SK-N-SH (cell line): ENCODE measurements at regions not wholly inside any gene's neighbourhood (a gene's known extent, or its start where the extent isn't known, plus 50 kb on each side); places are given as distances from the start of the nearest gene placed in this dataset.

Experiments used
- EP300 ChIP-seq, 2 experiments: IDR thresholded peaks; 2 replicates each; pipeline versions ENCODE4 v1.4.0 to v1.6.1; 2012; ENCODE audit warnings: borderline replicate concordance in 1 of 2, low read depth in 1 of 2, low read length in 1 of 2
- EZH2phosphoT487 ChIP-seq: fragments of 200-600 bp; sonication (generic); IDR thresholded peaks from 2 replicates; pipeline ENCODE4 v1.6.1; 2017; ENCODE audit warnings: low read depth, mixed run types, mild to moderate bottlenecking, antibody characterized with exemption, moderate library complexity, borderline replicate concordance
- FOXJ3 ChIP-seq: sonication (generic); formaldehyde crosslinking; IDR thresholded peaks from 2 replicates; pipeline ENCODE4 v1.5.1; 2020; ENCODE audit warnings: mild to moderate bottlenecking, missing genetic modification reagents
- JUND ChIP-seq: IDR thresholded peaks from 2 replicates; pipeline ENCODE4 v1.4.0; 2012
- MXI1 ChIP-seq: IDR thresholded peaks from 2 replicates; pipeline ENCODE4 v1.6.1; 2012; ENCODE audit warnings: mild to moderate bottlenecking, low read depth, low read length, improper control_type of control experiment
- POLR2AphosphoS5 ChIP-seq: IDR thresholded peaks from 2 replicates; pipeline ENCODE4 v1.6.1; 2012; ENCODE audit warnings: low read depth, low read length
- RAD21 ChIP-seq: IDR thresholded peaks from 2 replicates; pipeline ENCODE4 v1.6.1; 2012; ENCODE audit warnings: mild to moderate bottlenecking, low read length
- REST ChIP-seq: IDR thresholded peaks from 2 replicates; pipeline ENCODE4 v1.6.1; 2012; ENCODE audit warnings: mild to moderate bottlenecking, low read depth, low read length, moderate library complexity
- TEAD4 ChIP-seq: IDR thresholded peaks from 2 replicates; pipeline ENCODE4 v1.4.0; 2012; ENCODE audit warnings: mild to moderate bottlenecking, borderline replicate concordance; ENCODE audit not compliant: insufficient read depth
- USF2 ChIP-seq: fragments of 150-350 bp; IDR thresholded peaks from 2 replicates; pipeline ENCODE4 v1.6.1; 2017; ENCODE audit warnings: antibody characterized with exemption, low read length, low read depth, borderline replicate concordance
- YY1 ChIP-seq: IDR thresholded peaks from 2 replicates; pipeline ENCODE4 v1.4.0; 2012; ENCODE audit warnings: low read depth, mild to moderate bottlenecking
- TF ChIP-seq, protein P1 (sequence below): fragments of 200-600 bp; sonication (generic); IDR thresholded peaks from 2 replicates; pipeline ENCODE4 v1.6.1; 2017; ENCODE audit warnings: antibody characterized with exemption, mild to moderate bottlenecking, moderate library complexity
- TF ChIP-seq, protein P2 (sequence below): IDR thresholded peaks from 2 replicates; pipeline ENCODE4; 2012
- TF ChIP-seq, protein P3 (sequence below): IDR thresholded peaks from 2 replicates; pipeline ENCODE4 v1.4.0; 2012; ENCODE audit warnings: low read depth

DNA sequence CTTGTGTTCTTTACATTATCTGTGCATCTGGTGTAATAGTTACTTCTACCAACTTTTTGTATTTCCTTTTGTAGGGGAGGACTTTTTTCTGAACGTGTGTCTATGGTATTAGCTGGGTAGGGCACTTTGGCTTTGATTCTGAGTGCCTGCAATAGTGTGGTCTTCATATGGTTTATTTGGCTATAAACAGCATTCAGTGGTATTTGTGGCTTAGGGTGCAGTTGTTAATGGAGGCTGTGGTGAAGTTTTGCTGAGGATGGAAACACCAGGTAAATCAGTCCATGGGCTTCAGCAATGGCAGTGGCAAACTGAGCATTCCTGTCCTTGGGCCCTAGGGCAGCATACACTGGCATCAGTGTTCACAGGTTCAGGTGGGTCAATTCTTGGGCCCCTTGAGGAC lies 230.6 kb upstream of the CTNNB1 start:
- TF ChIP-seq, protein P1, sequence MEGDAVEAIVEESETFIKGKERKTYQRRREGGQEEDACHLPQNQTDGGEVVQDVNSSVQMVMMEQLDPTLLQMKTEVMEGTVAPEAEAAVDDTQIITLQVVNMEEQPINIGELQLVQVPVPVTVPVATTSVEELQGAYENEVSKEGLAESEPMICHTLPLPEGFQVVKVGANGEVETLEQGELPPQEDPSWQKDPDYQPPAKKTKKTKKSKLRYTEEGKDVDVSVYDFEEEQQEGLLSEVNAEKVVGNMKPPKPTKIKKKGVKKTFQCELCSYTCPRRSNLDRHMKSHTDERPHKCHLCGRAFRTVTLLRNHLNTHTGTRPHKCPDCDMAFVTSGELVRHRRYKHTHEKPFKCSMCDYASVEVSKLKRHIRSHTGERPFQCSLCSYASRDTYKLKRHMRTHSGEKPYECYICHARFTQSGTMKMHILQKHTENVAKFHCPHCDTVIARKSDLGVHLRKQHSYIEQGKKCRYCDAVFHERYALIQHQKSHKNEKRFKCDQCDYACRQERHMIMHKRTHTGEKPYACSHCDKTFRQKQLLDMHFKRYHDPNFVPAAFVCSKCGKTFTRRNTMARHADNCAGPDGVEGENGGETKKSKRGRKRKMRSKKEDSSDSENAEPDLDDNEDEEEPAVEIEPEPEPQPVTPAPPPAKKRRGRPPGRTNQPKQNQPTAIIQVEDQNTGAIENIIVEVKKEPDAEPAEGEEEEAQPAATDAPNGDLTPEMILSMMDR: no peak
- TF ChIP-seq, protein P2, sequence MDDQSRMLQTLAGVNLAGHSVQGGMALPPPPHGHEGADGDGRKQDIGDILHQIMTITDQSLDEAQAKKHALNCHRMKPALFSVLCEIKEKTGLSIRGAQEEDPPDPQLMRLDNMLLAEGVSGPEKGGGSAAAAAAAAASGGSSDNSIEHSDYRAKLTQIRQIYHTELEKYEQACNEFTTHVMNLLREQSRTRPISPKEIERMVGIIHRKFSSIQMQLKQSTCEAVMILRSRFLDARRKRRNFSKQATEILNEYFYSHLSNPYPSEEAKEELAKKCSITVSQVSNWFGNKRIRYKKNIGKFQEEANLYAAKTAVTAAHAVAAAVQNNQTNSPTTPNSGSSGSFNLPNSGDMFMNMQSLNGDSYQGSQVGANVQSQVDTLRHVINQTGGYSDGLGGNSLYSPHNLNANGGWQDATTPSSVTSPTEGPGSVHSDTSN: no peak
- no peak for TF ChIP-seq REST
- TF ChIP-seq, protein P3, sequence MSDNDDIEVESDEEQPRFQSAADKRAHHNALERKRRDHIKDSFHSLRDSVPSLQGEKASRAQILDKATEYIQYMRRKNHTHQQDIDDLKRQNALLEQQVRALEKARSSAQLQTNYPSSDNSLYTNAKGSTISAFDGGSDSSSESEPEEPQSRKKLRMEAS: no peak
- TF ChIP-seq MXI1: no peak
- no peak for TF ChIP-seq EP300 (IDR thresholded peaks at IDR 0.05; ENCODE audit: borderline replicate concordance in 1 of 2, low read depth in 1 of 2, low read length in 1 of 2)
- no peak for TF ChIP-seq RAD21
- TF ChIP-seq TEAD4: no peak
- TF ChIP-seq POLR2AphosphoS5: no peak
- TF ChIP-seq FOXJ3 (CRISPR knock-in tag): no peak
- TF ChIP-seq YY1: no peak
- no peak for TF ChIP-seq JUND
- TF ChIP-seq EZH2phosphoT487: no peak
- no peak for TF ChIP-seq USF2
